ENCODE measurements at regions not wholly inside any gene's neighbourhood (a gene's known extent, or its start where the extent isn't known, plus 50 kb on each side); places are given as distances from the start of the nearest gene placed in this dataset.
A peak's percentile ranks its signal among the peaks of the same experiment; 100 is the strongest.

GRCh38 chr1:198890214-198890930 lies 251.5 kb downstream of the PTPRC start:
- no peaks in the 10 kb centered on the region for H3K36me3 ChIP-seq
- ATAC-seq (ENCODE audit: low FRiP score in 2 of 2) (no peak), DNase-seq (no peak)
- H3K9me3 ChIP-seq: no peaks in the 10 kb centered on the region
- TF ChIP-seq POLR2AphosphoS5 (IDR thresholded peaks at IDR 0.05) (no peak), EP300 (IDR thresholded peaks at IDR 0.05) (no peak), POLR2A (IDR thresholded peaks at IDR 0.05) (no peak)
- H3K27ac ChIP-seq: no peak overlapping the region
- no peak overlapping the region for H3K4me3 ChIP-seq
- peaks cover 0 to 30% (median 11%) of the 10 kb centered on the region in 4 donors for H3K4me1 ChIP-seq
- 56 to 61% methylated on average over 4 of the region's 4 CpGs for WGBS, 2 donors
- H3K27me3 ChIP-seq: no peaks in the 10 kb centered on the region

- DNase-seq (no peak), ATAC-seq (ENCODE audit: low FRiP score in 2 of 2) (no peak)
- no peaks in the 10 kb centered on the region for H3K27me3 ChIP-seq
- peaks cover 0 to 30% (median 11%) of the 10 kb centered on the region in 4 donors for H3K4me1 ChIP-seq
- peaks cover 0 to 7% (median 0%) of the 10 kb centered on the region in 4 donors for H3K36me3 ChIP-seq
- peak overlapping the region in 2 of 4 donors; percentile 37 to 55 for H3K27ac ChIP-seq
- H3K4me3 ChIP-seq: no peak overlapping the region
- no peak for TF ChIP-seq CTCF (IDR thresholded peaks at IDR 0.05)
- TF ChIP-seq EP300 (IDR thresholded peaks at IDR 0.05): no peak
- TF ChIP-seq POLR2AphosphoS5 (IDR thresholded peaks at IDR 0.05): no peak
- no peak for TF ChIP-seq POLR2A (IDR thresholded peaks at IDR 0.05)
- 53 to 63% methylated on average over 1 of the region's 1 CpG for WGBS, 2 donors
- no peaks in the 10 kb centered on the region for H3K9me3 ChIP-seq
Observed at GRCh38 chr1:198892065-198892464, 253.2 kb downstream of the PTPRC start.

GRCh38 chr1:198893141-198893540 lies 254.3 kb downstream of the PTPRC start:
- TF ChIP-seq POLR2A (IDR thresholded peaks at IDR 0.05) (no peak), POLR2AphosphoS5 (IDR thresholded peaks at IDR 0.05) (no peak), EP300 (IDR thresholded peaks at IDR 0.05) (no peak), CTCF (IDR thresholded peaks at IDR 0.05) (no peak)
- 97 to 98% methylated on average over 1 of the region's 1 CpG for WGBS, 2 donors

GRCh38 chr1:198893763-198894444 lies 255.1 kb downstream of the PTPRC start:
- Histone ChIP-seq H3K9me3 (no peaks in the 10 kb centered on the region), H3K36me3 (peaks cover 0 to 10% (median 0%) of the 10 kb centered on the region in 4 donors), H3K27ac (peak overlapping the region in 1 of 4 donors; percentile 55), H3K4me3 (no peak overlapping the region), H3K4me1 (peaks cover 0 to 30% (median 11%) of the 10 kb centered on the region in 4 donors), H3K27me3 (no peaks in the 10 kb centered on the region)
- TF ChIP-seq POLR2A (IDR thresholded peaks at IDR 0.05) (no peak), EP300 (IDR thresholded peaks at IDR 0.05) (no peak), POLR2AphosphoS5 (IDR thresholded peaks at IDR 0.05) (no peak), CTCF (IDR thresholded peaks at IDR 0.05) (no peak)
- DNase-seq (no peak), ATAC-seq (ENCODE audit: low FRiP score in 2 of 2) (no peak)
- WGBS, 2 donors: 86 to 91% methylated on average over 4 of the region's 4 CpGs

More at GRCh38 chr1:198893141-198893540, 254.3 kb downstream of the PTPRC start:
- H3K27me3 ChIP-seq: no peaks in the 10 kb centered on the region
- no peak for ATAC-seq (ENCODE audit: low FRiP score in 2 of 2)
- peaks cover 0 to 30% (median 11%) of the 10 kb centered on the region in 4 donors for H3K4me1 ChIP-seq
- peaks cover 0 to 7% (median 0%) of the 10 kb centered on the region in 4 donors for H3K36me3 ChIP-seq
- no peaks in the 10 kb centered on the region for H3K9me3 ChIP-seq
- DNase-seq: no peak
- peak overlapping the region in 1 of 4 donors; percentile 55 for H3K27ac ChIP-seq
- no peak overlapping the region for H3K4me3 ChIP-seq

GRCh38 chr1:198901266-198901665 lies 262.4 kb downstream of the PTPRC start:
- ATAC-seq (ENCODE audit: low FRiP score in 2 of 2): no peak
- WGBS, 2 donors: 70 to 77% methylated on average over 3 of the region's 3 CpGs
- DNase-seq: no peak
- Histone ChIP-seq H3K4me3 (no peak overlapping the region), H3K4me1 (peaks cover 9 to 41% (median 26%) of the 10 kb centered on the region in 4 donors), H3K36me3 (peaks cover 0 to 17% (median 9%) of the 10 kb centered on the region in 4 donors), H3K27ac (peak overlapping the region in 1 of 4 donors; percentile 29), H3K9me3 (no peaks in the 10 kb centered on the region), H3K27me3 (no peaks in the 10 kb centered on the region)
- TF ChIP-seq CTCF (IDR thresholded peaks at IDR 0.05) (no peak), POLR2AphosphoS5 (IDR thresholded peaks at IDR 0.05) (no peak), POLR2A (IDR thresholded peaks at IDR 0.05) (no peak), EP300 (IDR thresholded peaks at IDR 0.05) (no peak)

All from upper lobe of left lung (tissue), 6 donors.